ENCODE measurements at regions not wholly inside any gene's neighbourhood (a gene's known extent, or its start where the extent isn't known, plus 50 kb on each side); places are given as distances from the start of the nearest gene placed in this dataset.

DNA sequence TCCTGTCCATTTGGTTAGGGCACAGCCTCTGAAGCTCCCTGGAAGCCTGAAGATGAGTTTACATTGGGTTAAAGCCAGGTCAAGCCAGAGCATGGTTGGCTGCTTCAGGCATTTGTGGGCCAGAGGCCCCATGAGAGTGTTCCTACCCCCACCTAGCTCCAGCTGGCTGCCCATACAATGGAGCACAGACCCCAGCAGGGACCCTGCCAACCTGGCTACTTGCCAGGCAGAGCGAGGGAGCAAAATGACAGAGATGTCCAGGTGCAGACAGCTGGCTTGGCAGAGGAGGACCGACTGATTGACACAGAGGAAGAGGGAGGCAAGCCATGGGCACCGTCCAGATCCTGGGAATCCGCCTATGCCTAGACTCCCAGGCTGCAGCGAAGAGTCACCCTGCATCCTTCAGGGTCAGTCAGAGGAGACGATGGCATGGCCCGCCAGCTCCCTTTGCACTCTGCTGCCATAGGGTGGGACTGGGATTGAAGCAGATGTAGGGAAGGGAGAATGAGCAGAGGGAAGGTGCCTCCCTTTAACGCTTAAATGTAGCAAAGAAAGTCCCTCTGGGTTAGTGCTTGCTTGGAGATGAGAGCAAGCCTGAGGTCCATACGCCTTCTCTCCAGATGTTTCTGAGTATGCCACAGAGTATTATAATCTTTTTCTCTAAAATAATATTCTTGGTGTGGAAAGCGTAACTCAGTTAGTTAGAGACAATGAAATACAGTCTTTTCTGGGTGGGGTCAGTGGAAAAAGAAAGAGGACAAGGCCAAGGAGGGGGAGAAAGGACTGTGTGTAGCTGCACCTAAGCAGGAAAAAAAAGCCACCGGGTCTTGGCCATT is 77.6 kb upstream of the FYN start:
- no peak for DNase-seq
- no peak overlapping the region for H3K4me3 ChIP-seq (ENCODE audit: low read length)
- H3K27me3 ChIP-seq (ENCODE audit: control insufficient read depth, insufficient read depth, low read length, poor library complexity, severe bottlenecking): no peaks in the 10 kb centered on the region
- H3K36me3 Mint-ChIP-seq (ENCODE audit: low read depth): no peaks in the 10 kb centered on the region
- no peak overlapping the region for H3K9ac ChIP-seq (ENCODE audit: extremely low read depth, low read length, poor library complexity, severe bottlenecking)
- peaks cover 24% of the 10 kb centered on the region for H3K4me1 Mint-ChIP-seq
- peaks cover 3% of the 10 kb centered on the region for H3K4me1 ChIP-seq (ENCODE audit: control insufficient read depth, insufficient read depth, low read length)
- TF ChIP-seq, protein P1, sequence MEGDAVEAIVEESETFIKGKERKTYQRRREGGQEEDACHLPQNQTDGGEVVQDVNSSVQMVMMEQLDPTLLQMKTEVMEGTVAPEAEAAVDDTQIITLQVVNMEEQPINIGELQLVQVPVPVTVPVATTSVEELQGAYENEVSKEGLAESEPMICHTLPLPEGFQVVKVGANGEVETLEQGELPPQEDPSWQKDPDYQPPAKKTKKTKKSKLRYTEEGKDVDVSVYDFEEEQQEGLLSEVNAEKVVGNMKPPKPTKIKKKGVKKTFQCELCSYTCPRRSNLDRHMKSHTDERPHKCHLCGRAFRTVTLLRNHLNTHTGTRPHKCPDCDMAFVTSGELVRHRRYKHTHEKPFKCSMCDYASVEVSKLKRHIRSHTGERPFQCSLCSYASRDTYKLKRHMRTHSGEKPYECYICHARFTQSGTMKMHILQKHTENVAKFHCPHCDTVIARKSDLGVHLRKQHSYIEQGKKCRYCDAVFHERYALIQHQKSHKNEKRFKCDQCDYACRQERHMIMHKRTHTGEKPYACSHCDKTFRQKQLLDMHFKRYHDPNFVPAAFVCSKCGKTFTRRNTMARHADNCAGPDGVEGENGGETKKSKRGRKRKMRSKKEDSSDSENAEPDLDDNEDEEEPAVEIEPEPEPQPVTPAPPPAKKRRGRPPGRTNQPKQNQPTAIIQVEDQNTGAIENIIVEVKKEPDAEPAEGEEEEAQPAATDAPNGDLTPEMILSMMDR (conservative IDR thresholded peaks at IDR 0.05): no peak
- no peaks in the 10 kb centered on the region for H3K27me3 Mint-ChIP-seq (ENCODE audit: insufficient read depth)
- H3K4me3 Mint-ChIP-seq: no peak overlapping the region
- 92 to 95% methylated on average over 4 to 11 of the region's 11 CpGs for WGBS, 2 experiments (ENCODE audit: insufficient coverage in 1 of 2, insufficient read length in 1 of 2)
- H3K27ac Mint-ChIP-seq: no peak overlapping the region
- H3K27ac ChIP-seq (ENCODE audit: low read depth, low read length): no peak overlapping the region
- no peaks in the 10 kb centered on the region for H3K9me3 ChIP-seq (ENCODE audit: control insufficient read depth, low read length)
- H3K9me3 Mint-ChIP-seq: no peaks in the 10 kb centered on the region
- no peaks in the 10 kb centered on the region for H3K36me3 ChIP-seq (ENCODE audit: control insufficient read depth, insufficient read depth, low read length)

DNA sequence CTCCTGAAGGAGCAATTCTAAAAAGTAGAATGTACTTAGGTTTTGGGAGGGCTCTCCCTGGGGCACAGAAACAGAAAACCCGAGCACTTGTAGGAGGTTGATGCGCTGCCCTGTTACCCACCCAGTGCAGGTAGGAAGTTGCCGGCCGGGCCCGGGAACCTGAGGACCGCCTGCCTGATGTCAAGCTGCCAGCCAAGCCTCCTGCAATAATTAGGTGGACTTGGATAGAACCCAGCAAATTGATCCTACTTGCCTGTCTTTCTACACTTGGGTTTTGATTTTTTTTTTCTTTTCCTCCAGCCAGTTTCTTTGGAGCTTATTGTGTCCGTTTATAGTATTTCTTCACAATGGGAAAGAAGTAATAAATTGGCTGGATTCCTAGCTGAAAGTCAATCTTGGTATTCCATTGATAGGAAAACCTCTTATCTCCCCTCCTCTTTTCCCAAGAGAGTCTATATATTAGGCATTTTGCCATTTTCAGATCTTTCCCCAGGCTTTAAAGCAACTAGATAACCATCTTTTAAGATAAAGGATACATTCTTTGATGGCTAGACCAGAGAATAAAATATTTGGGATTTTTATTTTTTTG is 78.3 kb upstream of the FYN start:
- Mint-ChIP-seq H3K27ac (no peak overlapping the region), H3K4me1 (peaks cover 24% of the 10 kb centered on the region), H3K9me3 (no peaks in the 10 kb centered on the region), H3K4me3 (no peak overlapping the region), H3K36me3 (ENCODE audit: low read depth) (no peaks in the 10 kb centered on the region), H3K27me3 (ENCODE audit: insufficient read depth) (no peaks in the 10 kb centered on the region)
- peaks cover 3% of the 10 kb centered on the region for H3K4me1 ChIP-seq (ENCODE audit: control insufficient read depth, insufficient read depth, low read length)
- no peak overlapping the region for H3K27ac ChIP-seq (ENCODE audit: low read depth, low read length)
- no peaks in the 10 kb centered on the region for H3K36me3 ChIP-seq (ENCODE audit: control insufficient read depth, insufficient read depth, low read length)
- DNase-seq: no peak
- H3K9me3 ChIP-seq (ENCODE audit: control insufficient read depth, low read length): no peaks in the 10 kb centered on the region
- TF ChIP-seq, protein P1 (conservative IDR thresholded peaks at IDR 0.05): no peak
- no peak overlapping the region for H3K4me3 ChIP-seq (ENCODE audit: low read length)
- H3K9ac ChIP-seq (ENCODE audit: extremely low read depth, low read length, poor library complexity, severe bottlenecking): no peak overlapping the region
- H3K27me3 ChIP-seq (ENCODE audit: control insufficient read depth, insufficient read depth, low read length, poor library complexity, severe bottlenecking): no peaks in the 10 kb centered on the region
- 89 to 93% methylated on average over 3 to 7 of the region's 7 CpGs for WGBS, 2 experiments (ENCODE audit: insufficient coverage in 1 of 2, insufficient read length in 1 of 2)

DNA sequence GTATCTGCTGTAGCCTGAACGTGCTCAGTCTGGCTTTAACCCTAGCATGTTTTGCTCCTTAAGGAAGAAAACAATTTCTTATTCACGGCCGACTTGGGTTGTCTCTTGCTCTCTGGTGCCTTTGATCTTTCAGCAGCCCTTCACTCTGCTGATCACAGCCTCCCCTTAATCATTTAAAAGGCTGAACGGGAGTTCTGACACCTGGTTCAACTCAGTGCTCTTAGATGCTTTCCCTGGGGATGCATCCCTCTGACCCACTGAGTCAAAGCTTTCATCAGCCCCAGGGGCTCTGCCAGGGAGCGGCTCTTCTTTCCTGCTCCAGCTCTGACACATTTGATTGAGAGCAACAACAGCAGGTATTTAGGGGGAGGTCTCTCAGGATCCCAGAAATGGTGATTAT is 79.0 kb upstream of the FYN start:
- Mint-ChIP-seq H3K36me3 (ENCODE audit: low read depth) (no peaks in the 10 kb centered on the region), H3K4me3 (no peak overlapping the region), H3K27ac (no peak overlapping the region), H3K9me3 (no peaks in the 10 kb centered on the region), H3K27me3 (ENCODE audit: insufficient read depth) (no peaks in the 10 kb centered on the region), H3K4me1 (peaks cover 24% of the 10 kb centered on the region)
- H3K27me3 ChIP-seq (ENCODE audit: control insufficient read depth, insufficient read depth, low read length, poor library complexity, severe bottlenecking): no peaks in the 10 kb centered on the region
- no peak overlapping the region for H3K27ac ChIP-seq (ENCODE audit: low read depth, low read length)
- DNase-seq: no peak
- H3K36me3 ChIP-seq (ENCODE audit: control insufficient read depth, insufficient read depth, low read length): no peaks in the 10 kb centered on the region
- TF ChIP-seq, protein P1 (conservative IDR thresholded peaks at IDR 0.05): no peak
- H3K4me1 ChIP-seq (ENCODE audit: control insufficient read depth, insufficient read depth, low read length): peaks cover 3% of the 10 kb centered on the region
- H3K9ac ChIP-seq (ENCODE audit: extremely low read depth, low read length, poor library complexity, severe bottlenecking): no peak overlapping the region
- no peak overlapping the region for H3K4me3 ChIP-seq (ENCODE audit: low read length)
- no peaks in the 10 kb centered on the region for H3K9me3 ChIP-seq (ENCODE audit: control insufficient read depth, low read length)
- WGBS, 2 experiments (ENCODE audit: insufficient coverage in 1 of 2, insufficient read length in 1 of 2): 32 to 62% methylated on average over 5 of the region's 5 CpGs

Measured in endodermal cell (in vitro differentiated cells).